Fibroblast of pulmonary artery (primary cell): ENCODE measurements at regions not wholly inside any gene's neighbourhood (a gene's known extent, or its start where the extent isn't known, plus 50 kb on each side); places are given as distances from the start of the nearest gene placed in this dataset.

Experiments
- DNase-seq: peaks from one replicate; pipeline ENCODE4 v3.0.0-alpha.2; 2010; ENCODE audit warnings: low read depth
- H3K4me3 ChIP-seq: replicated peaks from 2 replicates; pipeline ENCODE4 v1.5.1; 2011; ENCODE audit warnings: low read depth, mild to moderate bottlenecking, control low read depth, low read length, moderate library complexity
- TF ChIP-seq, protein P1 (sequence below): IDR thresholded peaks from 2 replicates; pipeline ENCODE4 v1.5.1; 2011; ENCODE audit warnings: mild to moderate bottlenecking, control low read depth, low read length, inconsistent platforms; ENCODE audit errors: missing control alignments

DNA sequence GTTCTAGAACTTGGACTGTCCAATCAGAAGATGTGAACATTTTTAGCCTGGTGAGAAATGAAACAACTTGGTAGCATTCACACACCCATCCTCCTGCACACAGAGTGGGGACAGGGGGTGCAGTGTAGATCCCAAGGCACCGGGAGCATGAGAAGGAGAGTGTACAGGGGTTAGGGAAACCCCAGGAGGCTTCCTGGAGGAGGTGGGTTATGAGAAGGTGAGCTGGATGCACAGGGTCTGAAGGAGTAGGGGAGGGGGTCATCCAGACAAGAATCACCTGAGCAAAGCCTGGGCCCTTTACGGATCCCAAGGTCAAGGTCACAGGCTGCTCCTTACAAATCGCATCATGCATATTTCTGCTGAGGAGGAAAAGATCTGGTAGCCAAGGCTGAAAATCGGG, 117.5 kb upstream of the TMPRSS2 start:
- TF ChIP-seq, protein P1, sequence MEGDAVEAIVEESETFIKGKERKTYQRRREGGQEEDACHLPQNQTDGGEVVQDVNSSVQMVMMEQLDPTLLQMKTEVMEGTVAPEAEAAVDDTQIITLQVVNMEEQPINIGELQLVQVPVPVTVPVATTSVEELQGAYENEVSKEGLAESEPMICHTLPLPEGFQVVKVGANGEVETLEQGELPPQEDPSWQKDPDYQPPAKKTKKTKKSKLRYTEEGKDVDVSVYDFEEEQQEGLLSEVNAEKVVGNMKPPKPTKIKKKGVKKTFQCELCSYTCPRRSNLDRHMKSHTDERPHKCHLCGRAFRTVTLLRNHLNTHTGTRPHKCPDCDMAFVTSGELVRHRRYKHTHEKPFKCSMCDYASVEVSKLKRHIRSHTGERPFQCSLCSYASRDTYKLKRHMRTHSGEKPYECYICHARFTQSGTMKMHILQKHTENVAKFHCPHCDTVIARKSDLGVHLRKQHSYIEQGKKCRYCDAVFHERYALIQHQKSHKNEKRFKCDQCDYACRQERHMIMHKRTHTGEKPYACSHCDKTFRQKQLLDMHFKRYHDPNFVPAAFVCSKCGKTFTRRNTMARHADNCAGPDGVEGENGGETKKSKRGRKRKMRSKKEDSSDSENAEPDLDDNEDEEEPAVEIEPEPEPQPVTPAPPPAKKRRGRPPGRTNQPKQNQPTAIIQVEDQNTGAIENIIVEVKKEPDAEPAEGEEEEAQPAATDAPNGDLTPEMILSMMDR: no peak

DNA sequence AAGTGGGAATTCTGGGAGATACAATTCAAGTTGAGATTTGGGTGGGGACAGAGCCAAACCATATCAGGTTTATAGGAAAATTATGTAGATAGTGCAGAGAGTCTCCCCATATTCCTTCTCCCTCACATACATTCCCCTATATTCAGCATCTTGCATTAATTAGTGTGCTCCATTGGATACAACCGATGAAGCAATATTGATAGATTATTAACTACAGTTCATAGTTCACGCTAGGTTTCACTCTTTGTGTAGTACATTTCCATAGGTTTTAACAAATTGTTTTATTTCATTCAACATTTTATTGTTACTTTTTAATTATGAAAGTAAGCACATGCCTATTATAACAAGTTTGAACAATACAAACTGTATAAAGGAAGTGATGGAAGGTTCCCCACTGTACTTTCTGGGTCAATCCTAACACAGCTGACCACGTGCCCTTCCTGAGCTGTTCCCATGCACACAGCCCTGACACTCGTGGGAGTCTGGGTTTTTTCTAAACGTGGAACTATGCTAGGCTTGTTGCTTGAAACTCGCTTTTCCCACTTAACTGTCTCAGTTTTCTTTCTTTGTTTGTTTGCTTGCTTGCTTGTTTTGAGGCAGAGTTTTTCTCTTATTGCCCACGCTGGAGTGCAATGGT, 116.8 kb upstream of the TMPRSS2 start:
- no peak overlapping the region for H3K4me3 ChIP-seq
- TF ChIP-seq, protein P1: no peak
- no peak for DNase-seq

More for the DNA sequence above, 117.5 kb upstream of the TMPRSS2 start:
- DNase-seq: no peak
- no peak overlapping the region for H3K4me3 ChIP-seq

DNA sequence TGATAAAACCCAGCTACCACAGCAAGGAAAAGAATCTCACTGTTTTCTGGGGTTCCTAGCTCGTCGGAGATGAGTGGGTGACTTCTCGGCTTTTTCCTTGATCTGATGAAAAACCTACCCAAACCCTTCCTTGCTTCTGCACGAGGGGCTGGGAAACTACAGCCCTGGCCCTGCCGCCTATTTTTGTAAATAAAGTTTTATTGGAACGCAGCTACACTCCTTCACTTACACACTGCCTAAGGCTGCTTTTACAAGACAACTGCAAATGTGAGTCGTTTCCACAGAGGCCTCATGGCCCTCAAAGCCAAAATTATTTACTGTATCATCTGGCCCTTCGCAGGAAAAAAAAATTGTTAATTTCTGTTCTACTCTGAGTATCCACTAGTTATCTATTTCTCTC, 116.0 kb upstream of the TMPRSS2 start:
- DNase-seq: no peak
- no peak overlapping the region for H3K4me3 ChIP-seq
- TF ChIP-seq, protein P1: no peak

DNA sequence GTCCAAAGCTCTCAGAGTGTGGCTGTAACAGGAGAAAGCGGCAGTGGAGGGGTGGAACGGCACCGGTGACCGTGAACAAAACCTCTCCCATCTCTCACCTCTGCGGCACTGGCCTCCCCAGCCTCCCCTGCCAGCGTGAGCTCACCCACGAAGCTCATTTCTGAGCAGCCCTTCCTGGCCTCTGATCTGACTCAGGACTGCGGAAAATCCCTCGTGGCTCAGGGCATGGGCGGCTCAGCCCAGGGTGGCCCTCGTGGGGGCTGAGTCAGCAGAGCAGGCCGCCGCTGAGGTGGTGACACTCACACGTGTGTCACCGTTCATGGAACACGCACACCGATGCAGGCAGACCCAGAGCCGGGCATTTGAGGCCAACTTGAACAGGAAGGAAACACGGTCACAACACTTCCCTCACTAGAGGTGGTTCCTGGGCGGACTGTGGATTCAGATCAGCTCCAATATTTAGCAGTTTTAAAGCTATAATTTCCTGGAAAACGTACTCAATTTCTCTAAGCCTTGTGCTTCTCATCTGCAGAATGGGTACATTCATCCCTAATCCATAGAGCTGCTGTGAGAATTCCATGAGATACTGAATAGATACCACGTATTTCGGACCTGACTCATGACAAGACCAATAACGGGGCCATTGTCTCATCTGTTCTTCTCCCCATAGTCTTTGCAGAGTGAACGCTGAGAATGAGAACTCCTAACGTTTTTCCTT, 115.0 kb upstream of the TMPRSS2 start:
- TF ChIP-seq, protein P1: no peak
- no peak for DNase-seq
- no peak overlapping the region for H3K4me3 ChIP-seq

DNA sequence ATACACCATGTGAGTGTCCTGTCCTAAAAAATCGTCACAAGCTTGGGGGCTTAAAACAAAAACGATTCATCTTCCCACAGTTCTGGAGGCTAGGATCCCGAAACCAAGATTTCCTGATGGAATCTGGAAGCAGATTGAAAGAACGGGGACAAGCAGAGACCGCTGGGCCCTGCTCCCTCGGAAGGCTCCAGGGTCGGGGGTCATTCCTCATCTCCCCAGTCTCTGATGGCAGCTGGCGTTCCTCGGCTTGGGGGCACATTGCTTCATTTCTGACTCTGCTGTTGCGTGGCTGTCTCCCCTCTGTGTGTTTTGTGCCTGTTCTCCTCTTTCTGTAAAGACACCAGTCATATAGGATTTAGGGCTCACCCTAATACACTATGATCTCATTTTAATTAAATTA, 114.2 kb upstream of the TMPRSS2 start:
- DNase-seq: no peak
- TF ChIP-seq, protein P1: no peak
- H3K4me3 ChIP-seq: no peak overlapping the region

DNA sequence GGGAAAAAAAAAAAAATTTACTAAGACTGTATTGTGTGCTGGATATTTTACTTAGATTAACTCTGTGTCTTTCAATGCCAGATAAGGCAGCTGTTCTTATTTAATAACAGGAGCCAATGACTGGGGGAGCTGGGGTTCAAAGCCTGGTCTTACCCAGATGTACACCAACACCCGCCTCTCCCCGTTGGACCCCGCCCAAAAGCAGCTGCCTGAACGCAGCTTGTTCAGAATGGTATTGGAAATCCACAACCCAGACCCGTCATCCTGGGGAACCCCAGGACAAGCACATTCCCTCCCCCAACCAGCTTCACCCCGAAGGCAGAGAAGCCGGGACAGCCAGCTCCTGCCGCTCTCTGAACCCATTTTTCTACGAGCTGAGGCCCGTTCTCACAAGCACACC, 113.6 kb upstream of the TMPRSS2 start:
- no peak for DNase-seq
- TF ChIP-seq, protein P1: no peak
- H3K4me3 ChIP-seq: no peak overlapping the region
